C4-2B (cell line): ENCODE measurements at regions not wholly inside any gene's neighbourhood (a gene's known extent, or its start where the extent isn't known, plus 50 kb on each side); places are given as distances from the start of the nearest gene placed in this dataset.

ENCODE experiments used
- CTCF ChIP-seq: fragments of 450-650 bp; conservative IDR thresholded peaks from 2 replicates; pipeline ENCODE4 v1.5.1; 2017; ENCODE audit warnings: mild to moderate bottlenecking
- ZFX ChIP-seq: fragments of 450-650 bp; IDR thresholded peaks from 2 replicates; pipeline ENCODE4 v1.6.1; 2017

GRCh38 chr4:36461344-36461743, 179.9 kb downstream of the DTHD1 start:
- TF ChIP-seq CTCF (no peak), ZFX (no peak)
